ENCODE measurements at regions not wholly inside any gene's neighbourhood (a gene's known extent, or its start where the extent isn't known, plus 50 kb on each side); places are given as distances from the start of the nearest gene placed in this dataset.

DNA sequence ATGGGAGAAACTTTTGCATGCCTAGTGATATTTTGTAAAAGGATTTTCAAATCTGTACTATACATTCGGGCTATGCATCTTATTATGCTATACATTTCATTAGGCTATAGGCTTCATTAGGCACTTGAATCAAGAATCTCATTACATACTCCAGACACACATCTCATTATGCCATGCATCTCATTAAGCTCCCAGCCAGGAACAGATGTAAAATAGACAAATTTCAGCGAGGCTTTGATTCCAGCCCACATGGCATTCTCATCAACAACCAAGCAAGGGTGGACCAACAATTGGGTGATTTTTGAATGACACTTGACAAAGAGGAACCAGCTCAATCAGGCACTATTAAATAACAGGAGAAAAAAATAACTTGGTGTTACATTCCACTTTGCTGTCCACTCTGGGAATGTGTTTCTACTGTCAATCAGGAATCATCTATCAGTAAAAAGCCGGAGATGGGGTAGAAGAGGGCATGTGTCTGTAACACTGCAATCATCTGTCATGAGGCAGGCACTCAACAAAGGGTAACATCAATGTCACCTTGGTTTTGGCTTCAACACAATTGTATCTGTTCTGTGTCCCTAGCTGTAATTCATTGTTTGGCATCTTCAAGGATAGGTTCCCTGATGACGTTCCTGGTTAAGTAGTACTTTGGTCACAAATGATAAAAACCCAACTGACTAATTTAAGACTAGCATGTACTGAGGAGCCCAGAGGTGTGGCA is 498.6 kb downstream of the EPHA4 start:
- in situ Hi-C loops (cut with HindIII; ENCODE audit: low sequenced_read_pairs), result no loop called here

DNA sequence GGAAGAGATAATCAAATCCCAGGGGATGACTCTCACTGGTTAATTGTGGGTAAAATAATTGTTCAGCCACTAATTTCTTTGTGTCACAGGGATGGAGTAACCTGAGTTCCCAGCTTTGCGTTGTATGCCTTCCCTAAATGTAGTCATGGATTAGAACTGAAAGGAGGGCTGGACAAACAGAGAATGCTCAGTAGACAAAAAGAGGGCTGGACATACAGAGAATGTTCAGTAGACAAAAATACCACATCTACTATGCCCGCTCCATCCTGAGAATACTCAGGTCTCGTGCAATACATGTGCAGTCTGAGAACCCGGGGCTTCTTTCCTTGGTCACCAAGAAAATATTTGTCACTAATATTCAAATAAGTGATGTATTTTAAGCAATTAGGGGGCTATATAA is 497.9 kb downstream of the EPHA4 start:
- in situ Hi-C loops (cut with HindIII; ENCODE audit: low sequenced_read_pairs), result no loop called here
- no peak for DNase-seq (ENCODE audit: low read depth)
- no peak for TF ChIP-seq CTCF (IDR thresholded peaks at IDR 0.05; ENCODE audit: low read depth, low read length, missing control alignments)
- no peak overlapping the region for H3K4me3 ChIP-seq (ENCODE audit: low read depth, low read length)

More for the DNA sequence above, 498.6 kb downstream of the EPHA4 start:
- no peak for TF ChIP-seq CTCF (IDR thresholded peaks at IDR 0.05; ENCODE audit: low read depth, low read length, missing control alignments)
- no peak overlapping the region for H3K4me3 ChIP-seq (ENCODE audit: low read depth, low read length)
- no peak for DNase-seq (ENCODE audit: low read depth)

DNA sequence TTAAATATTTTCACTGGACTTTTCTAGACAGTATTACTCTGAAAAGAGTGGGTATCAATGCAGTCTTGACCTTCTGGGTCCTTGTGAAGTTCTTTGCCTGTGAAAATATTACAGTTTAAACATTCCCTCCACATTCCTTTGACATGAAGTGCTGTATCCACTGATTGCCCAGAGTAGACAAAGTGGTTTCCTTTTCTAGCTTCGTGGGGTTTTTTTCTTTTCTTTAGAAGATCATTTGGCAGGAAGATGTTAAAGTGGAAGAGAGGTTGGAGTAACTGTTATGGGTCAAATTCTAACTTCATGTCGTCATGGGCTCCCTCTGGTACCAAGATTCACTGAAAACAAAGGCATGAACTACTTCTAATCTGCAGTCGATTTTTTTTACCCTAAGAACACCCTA is 496.9 kb downstream of the EPHA4 start:
- no peak for TF ChIP-seq CTCF (IDR thresholded peaks at IDR 0.05; ENCODE audit: low read depth, low read length, missing control alignments)
- peak; percentile 92 for DNase-seq (ENCODE audit: low read depth)
- in situ Hi-C loops (cut with HindIII; ENCODE audit: low sequenced_read_pairs), result no loop called here
- H3K4me3 ChIP-seq (ENCODE audit: low read depth, low read length), result no peak overlapping the region

- DNase-seq (ENCODE audit: low read depth), result no peak
- TF ChIP-seq CTCF (IDR thresholded peaks at IDR 0.05; ENCODE audit: low read depth, low read length, missing control alignments), result no peak
- in situ Hi-C loops (cut with HindIII; ENCODE audit: low sequenced_read_pairs), result no loop called here
- no peak overlapping the region for H3K4me3 ChIP-seq (ENCODE audit: low read depth, low read length)
Observed at GRCh38 chr2:221077251-221077650, 494.9 kb downstream of the EPHA4 start.

DNA sequence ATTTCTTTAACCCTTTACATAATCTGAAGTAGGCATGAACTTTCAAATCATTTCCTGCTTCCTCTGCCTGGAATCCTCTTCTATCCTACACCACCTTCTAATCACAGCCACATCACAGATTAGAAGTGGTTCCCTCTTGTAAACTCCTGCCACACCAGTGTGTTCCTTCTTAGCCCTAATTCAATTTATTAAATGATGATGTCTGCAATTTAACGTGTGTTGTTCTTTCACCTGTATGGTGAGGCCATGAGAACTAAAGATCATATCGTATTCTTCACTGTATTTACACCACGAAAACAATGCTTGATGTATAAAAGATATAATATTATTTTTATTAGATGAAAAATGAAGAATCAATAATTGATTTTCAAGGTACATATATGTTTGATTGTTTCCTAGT is 494.3 kb downstream of the EPHA4 start:
- in situ Hi-C loops (cut with HindIII; ENCODE audit: low sequenced_read_pairs), result no loop called here
- TF ChIP-seq CTCF (IDR thresholded peaks at IDR 0.05; ENCODE audit: low read depth, low read length, missing control alignments), result no peak
- H3K4me3 ChIP-seq (ENCODE audit: low read depth, low read length), result no peak overlapping the region
- DNase-seq (ENCODE audit: low read depth), result no peak

- in situ Hi-C loops (cut with HindIII; ENCODE audit: low sequenced_read_pairs), result no loop called here
- no peak for TF ChIP-seq CTCF (IDR thresholded peaks at IDR 0.05; ENCODE audit: low read depth, low read length, missing control alignments)
- no peak overlapping the region for H3K4me3 ChIP-seq (ENCODE audit: low read depth, low read length)
- DNase-seq (ENCODE audit: low read depth), result peak; percentile 24
Observed at GRCh38 chr2:221085341-221085900, 486.7 kb downstream of the EPHA4 start.

All from astrocyte of the cerebellum (primary cell).